ENCODE measurements at regions not wholly inside any gene's neighbourhood (a gene's known extent, or its start where the extent isn't known, plus 50 kb on each side); places are given as distances from the start of the nearest gene placed in this dataset.

DNA sequence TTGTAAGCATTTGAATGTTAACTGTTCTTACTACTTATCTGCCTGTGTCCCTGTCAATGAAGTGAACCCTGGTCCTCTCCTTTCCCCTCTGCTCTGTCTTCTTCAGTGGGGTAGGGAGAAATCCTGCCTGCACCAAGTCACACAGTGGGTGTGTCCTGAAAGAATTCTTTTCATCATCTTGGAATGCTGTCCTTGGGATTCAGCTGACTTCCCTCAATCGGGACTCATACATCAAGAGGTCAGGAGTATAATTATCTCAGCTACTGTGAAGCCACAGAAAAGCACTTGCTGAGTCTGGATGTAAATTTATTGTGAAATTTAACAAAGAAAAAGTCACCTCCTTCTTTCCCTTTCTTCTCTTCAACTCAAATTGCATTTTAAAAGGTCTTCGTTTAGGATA is 328.5 kb downstream of the SOX4 start:
- TF ChIP-seq, protein P1, sequence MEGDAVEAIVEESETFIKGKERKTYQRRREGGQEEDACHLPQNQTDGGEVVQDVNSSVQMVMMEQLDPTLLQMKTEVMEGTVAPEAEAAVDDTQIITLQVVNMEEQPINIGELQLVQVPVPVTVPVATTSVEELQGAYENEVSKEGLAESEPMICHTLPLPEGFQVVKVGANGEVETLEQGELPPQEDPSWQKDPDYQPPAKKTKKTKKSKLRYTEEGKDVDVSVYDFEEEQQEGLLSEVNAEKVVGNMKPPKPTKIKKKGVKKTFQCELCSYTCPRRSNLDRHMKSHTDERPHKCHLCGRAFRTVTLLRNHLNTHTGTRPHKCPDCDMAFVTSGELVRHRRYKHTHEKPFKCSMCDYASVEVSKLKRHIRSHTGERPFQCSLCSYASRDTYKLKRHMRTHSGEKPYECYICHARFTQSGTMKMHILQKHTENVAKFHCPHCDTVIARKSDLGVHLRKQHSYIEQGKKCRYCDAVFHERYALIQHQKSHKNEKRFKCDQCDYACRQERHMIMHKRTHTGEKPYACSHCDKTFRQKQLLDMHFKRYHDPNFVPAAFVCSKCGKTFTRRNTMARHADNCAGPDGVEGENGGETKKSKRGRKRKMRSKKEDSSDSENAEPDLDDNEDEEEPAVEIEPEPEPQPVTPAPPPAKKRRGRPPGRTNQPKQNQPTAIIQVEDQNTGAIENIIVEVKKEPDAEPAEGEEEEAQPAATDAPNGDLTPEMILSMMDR (IDR thresholded peaks at IDR 0.05; ENCODE audit: insufficient read depth, low read length, poor library complexity, severe bottlenecking): no peak
- H3K4me3 ChIP-seq (ENCODE audit: low read depth, low read length): no peak overlapping the region
- no peaks in the 10 kb centered on the region for H3K36me3 ChIP-seq (ENCODE audit: control insufficient read depth, insufficient read depth, low read length)
- peak; percentile 80 for DNase-seq (ENCODE audit: low read depth)
- H3K27me3 ChIP-seq (ENCODE audit: control insufficient read depth, insufficient read depth, low read length): no peaks in the 10 kb centered on the region

- Histone ChIP-seq H3K36me3 (ENCODE audit: control insufficient read depth, insufficient read depth, low read length) (no peaks in the 10 kb centered on the region), H3K27me3 (ENCODE audit: control insufficient read depth, insufficient read depth, low read length) (no peaks in the 10 kb centered on the region), H3K4me3 (ENCODE audit: low read depth, low read length) (no peak overlapping the region)
- no peak for DNase-seq (ENCODE audit: low read depth)
- TF ChIP-seq, protein P1 (IDR thresholded peaks at IDR 0.05; ENCODE audit: insufficient read depth, low read length, poor library complexity, severe bottlenecking): no peak
These were observed 330.5 kb downstream of the SOX4 start for GRCh38 chr6:21924002-21924401.

DNA sequence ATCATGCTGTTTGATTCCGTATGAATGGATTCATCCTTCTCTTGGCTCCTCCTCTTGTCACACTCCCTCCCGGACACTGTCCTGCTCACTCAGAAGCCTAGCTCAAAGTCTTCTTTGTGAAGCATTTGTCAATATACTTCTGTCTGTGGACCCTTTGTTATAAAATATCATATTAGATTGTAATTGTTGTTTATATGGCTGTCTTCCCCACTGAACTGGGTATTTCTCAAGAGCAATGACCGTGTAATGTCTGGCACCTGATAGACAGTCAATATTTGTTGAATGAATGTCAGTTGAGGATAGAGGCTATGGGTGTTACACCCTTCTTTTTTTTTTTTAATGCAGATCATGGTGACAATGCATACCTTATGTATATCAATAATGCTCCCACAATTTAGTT is 335.3 kb downstream of the SOX4 start:
- Histone ChIP-seq H3K27me3 (ENCODE audit: control insufficient read depth, insufficient read depth, low read length) (no peaks in the 10 kb centered on the region), H3K4me3 (ENCODE audit: low read depth, low read length) (no peak overlapping the region), H3K36me3 (ENCODE audit: control insufficient read depth, insufficient read depth, low read length) (no peaks in the 10 kb centered on the region)
- no peak for DNase-seq (ENCODE audit: low read depth)
- TF ChIP-seq, protein P1 (IDR thresholded peaks at IDR 0.05; ENCODE audit: insufficient read depth, low read length, poor library complexity, severe bottlenecking): no peak

- TF ChIP-seq, protein P1 (IDR thresholded peaks at IDR 0.05; ENCODE audit: insufficient read depth, low read length, poor library complexity, severe bottlenecking): no peak
- DNase-seq (ENCODE audit: low read depth): no peak
- no peaks in the 10 kb centered on the region for H3K27me3 ChIP-seq (ENCODE audit: control insufficient read depth, insufficient read depth, low read length)
- no peak overlapping the region for H3K4me3 ChIP-seq (ENCODE audit: low read depth, low read length)
- no peaks in the 10 kb centered on the region for H3K36me3 ChIP-seq (ENCODE audit: control insufficient read depth, insufficient read depth, low read length)
These were observed 338.2 kb downstream of the SOX4 start for GRCh38 chr6:21931641-21932335.

GRCh38 chr6:21933351-21933750 is 339.8 kb downstream of the SOX4 start:
- TF ChIP-seq, protein P1 (IDR thresholded peaks at IDR 0.05; ENCODE audit: insufficient read depth, low read length, poor library complexity, severe bottlenecking): no peak
- H3K27me3 ChIP-seq (ENCODE audit: control insufficient read depth, insufficient read depth, low read length): no peaks in the 10 kb centered on the region
- no peak for DNase-seq (ENCODE audit: low read depth)

DNA sequence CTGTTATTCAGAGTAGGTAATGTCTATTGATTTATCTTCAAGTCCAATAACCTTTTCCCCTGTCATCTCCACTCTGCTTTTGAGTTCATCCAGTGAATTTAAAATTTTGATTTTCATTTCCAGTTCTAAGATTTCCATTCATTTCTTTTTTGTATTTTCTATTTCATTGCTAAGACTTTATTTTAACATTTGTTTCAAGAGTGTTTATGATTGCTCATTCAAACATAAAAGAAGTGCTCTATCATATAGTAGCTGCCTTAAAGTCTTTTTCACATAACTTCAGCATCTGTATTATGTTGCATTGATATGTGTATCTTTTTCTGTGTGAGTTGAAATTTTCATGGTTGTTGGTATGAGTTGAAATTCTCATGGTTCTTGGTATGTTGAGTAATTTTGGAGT is 341.6 kb downstream of the SOX4 start:
- no peaks in the 10 kb centered on the region for H3K36me3 ChIP-seq (ENCODE audit: control insufficient read depth, insufficient read depth, low read length)
- no peaks in the 10 kb centered on the region for H3K27me3 ChIP-seq (ENCODE audit: control insufficient read depth, insufficient read depth, low read length)
- H3K4me3 ChIP-seq (ENCODE audit: low read depth, low read length): no peak overlapping the region
- no peak for DNase-seq (ENCODE audit: low read depth)
- TF ChIP-seq, protein P1 (IDR thresholded peaks at IDR 0.05; ENCODE audit: insufficient read depth, low read length, poor library complexity, severe bottlenecking): no peak

More at GRCh38 chr6:21933351-21933750, 339.8 kb downstream of the SOX4 start:
- no peak overlapping the region for H3K4me3 ChIP-seq (ENCODE audit: low read depth, low read length)
- H3K36me3 ChIP-seq (ENCODE audit: control insufficient read depth, insufficient read depth, low read length): no peaks in the 10 kb centered on the region
